ENCODE measurements at regions not wholly inside any gene's neighbourhood (a gene's known extent, or its start where the extent isn't known, plus 50 kb on each side); places are given as distances from the start of the nearest gene placed in this dataset.

DNA sequence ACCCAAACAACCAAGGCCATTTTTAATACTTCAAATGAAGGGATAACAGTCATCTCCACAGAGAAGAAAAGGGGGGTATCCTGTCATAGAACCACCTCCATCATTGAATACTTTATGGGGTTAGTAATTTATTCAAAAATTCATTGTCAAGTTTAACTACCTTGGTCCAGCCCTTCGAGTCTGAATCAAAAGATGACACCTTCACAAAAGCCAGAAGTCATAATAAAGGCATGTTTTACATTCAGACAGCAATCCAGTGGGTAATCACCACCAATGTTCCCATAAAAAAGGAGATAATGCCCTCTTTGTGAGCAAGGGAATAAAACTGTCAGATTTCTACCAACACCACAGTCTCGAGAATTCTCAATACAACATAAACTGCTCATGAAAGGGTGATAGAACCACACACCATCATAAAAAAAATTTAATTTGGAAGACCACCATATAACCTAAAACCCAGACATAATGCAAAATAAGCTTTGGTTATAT is 145.6 kb upstream of the ZBTB20 start (continued):
- TF ChIP-seq, protein P1, sequence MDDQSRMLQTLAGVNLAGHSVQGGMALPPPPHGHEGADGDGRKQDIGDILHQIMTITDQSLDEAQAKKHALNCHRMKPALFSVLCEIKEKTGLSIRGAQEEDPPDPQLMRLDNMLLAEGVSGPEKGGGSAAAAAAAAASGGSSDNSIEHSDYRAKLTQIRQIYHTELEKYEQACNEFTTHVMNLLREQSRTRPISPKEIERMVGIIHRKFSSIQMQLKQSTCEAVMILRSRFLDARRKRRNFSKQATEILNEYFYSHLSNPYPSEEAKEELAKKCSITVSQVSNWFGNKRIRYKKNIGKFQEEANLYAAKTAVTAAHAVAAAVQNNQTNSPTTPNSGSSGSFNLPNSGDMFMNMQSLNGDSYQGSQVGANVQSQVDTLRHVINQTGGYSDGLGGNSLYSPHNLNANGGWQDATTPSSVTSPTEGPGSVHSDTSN (IDR thresholded peaks at IDR 0.05; ENCODE audit: insufficient replicate concordance, low read depth, low read length): no peak
- TF ChIP-seq LARP7 (IDR thresholded peaks at IDR 0.05) (no peak), DPF2 (IDR thresholded peaks at IDR 0.05) (no peak), EGR1 (IDR thresholded peaks at IDR 0.05; ENCODE audit: borderline replicate concordance in 1 of 2, low read depth in 2 of 2, low read length in 2 of 2) (no peak), GABPA (IDR thresholded peaks at IDR 0.05; ENCODE audit: low read depth) (no peak), GATAD2B (conservative IDR thresholded peaks at IDR 0.05; ENCODE audit: low read depth) (no peak), EP300 (IDR thresholded peaks at IDR 0.05; ENCODE audit: borderline replicate concordance in 1 of 2, control insufficient read depth in 1 of 2, low read depth in 2 of 2, low read length in 2 of 2) (no peak), JUND (IDR thresholded peaks at IDR 0.05; ENCODE audit: low read depth, low read length) (no peak), RCOR1 (conservative IDR thresholded peaks at IDR 0.05; ENCODE audit: low read depth, low read length) (no peak)
- TF ChIP-seq, protein P2, sequence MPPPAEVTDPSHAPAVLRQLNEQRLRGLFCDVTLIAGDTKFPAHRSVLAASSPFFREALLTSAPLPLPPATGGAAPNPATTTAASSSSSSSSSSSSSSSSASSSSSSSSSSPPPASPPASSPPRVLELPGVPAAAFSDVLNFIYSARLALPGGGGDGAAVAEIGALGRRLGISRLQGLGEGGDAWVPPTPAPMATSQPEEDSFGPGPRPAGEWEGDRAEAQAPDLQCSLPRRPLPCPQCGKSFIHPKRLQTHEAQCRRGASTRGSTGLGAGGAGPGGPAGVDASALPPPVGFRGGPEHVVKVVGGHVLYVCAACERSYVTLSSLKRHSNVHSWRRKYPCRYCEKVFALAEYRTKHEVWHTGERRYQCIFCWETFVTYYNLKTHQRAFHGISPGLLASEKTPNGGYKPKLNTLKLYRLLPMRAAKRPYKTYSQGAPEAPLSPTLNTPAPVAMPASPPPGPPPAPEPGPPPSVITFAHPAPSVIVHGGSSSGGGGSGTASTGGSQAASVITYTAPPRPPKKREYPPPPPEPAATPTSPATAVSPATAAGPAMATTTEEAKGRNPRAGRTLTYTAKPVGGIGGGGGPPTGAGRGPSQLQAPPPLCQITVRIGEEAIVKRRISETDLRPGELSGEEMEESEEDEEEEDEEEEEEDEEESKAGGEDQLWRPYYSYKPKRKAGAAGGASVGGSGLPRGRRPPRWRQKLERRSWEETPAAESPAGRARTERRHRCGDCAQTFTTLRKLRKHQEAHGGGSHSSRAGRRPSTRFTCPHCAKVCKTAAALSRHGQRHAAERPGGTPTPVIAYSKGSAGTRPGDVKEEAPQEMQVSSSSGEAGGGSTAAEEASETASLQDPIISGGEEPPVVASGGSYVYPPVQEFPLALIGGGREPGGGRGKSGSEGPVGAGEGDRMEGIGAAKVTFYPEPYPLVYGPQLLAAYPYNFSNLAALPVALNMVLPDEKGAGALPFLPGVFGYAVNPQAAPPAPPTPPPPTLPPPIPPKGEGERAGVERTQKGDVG (CRISPR knock-in tag; IDR thresholded peaks at IDR 0.05): no peak
- TF ChIP-seq, protein P3, sequence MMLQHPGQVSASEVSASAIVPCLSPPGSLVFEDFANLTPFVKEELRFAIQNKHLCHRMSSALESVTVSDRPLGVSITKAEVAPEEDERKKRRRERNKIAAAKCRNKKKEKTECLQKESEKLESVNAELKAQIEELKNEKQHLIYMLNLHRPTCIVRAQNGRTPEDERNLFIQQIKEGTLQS (IDR thresholded peaks at IDR 0.05; ENCODE audit: borderline replicate concordance, extremely low read depth, low read depth, low read length): no peak
